EH (cell line): ENCODE measurements at regions not wholly inside any gene's neighbourhood (a gene's known extent, or its start where the extent isn't known, plus 50 kb on each side); places are given as distances from the start of the nearest gene placed in this dataset.

ENCODE experiments used
- DNase-seq: peaks from one replicate; pipeline ENCODE4 v3.0.0-alpha.2; 2015; ENCODE audit warnings: low read depth

- no peak for DNase-seq
Measured at GRCh38 chr13:50684366-50684765, 159.1 kb downstream of the DLEU7 start.

GRCh38 chr13:50685491-50685890, 158.0 kb downstream of the DLEU7 start:
- DNase-seq = no peak

GRCh38 chr13:50685956-50686355, 157.5 kb downstream of the DLEU7 start:
- no peak for DNase-seq

- no peak for DNase-seq
Measured at GRCh38 chr13:50686551-50686950, 156.9 kb downstream of the DLEU7 start.

- DNase-seq = no peak
Measured at GRCh38 chr13:50687545-50687944, 155.9 kb downstream of the DLEU7 start.

- DNase-seq = no peak
Measured at GRCh38 chr13:50690006-50690405, 153.5 kb downstream of the DLEU7 start.

- DNase-seq = no peak
Measured at GRCh38 chr13:50691176-50691680, 152.3 kb downstream of the DLEU7 start.

GRCh38 chr13:50691681-50692263, 151.7 kb downstream of the DLEU7 start:
- DNase-seq = peak; percentile 55

- no peak for DNase-seq
Measured at GRCh38 chr13:50692396-50692915, 151.0 kb downstream of the DLEU7 start.

- DNase-seq = peak; percentile 70
Measured at GRCh38 chr13:50693727-50694126, 149.8 kb downstream of the DLEU7 start.

GRCh38 chr13:50697746-50698539, 145.5 kb downstream of the DLEU7 start:
- DNase-seq = no peak

- DNase-seq = no peak
Measured at GRCh38 chr13:50699874-50700663, 143.4 kb downstream of the DLEU7 start.

GRCh38 chr13:50700664-50701305, 142.7 kb downstream of the DLEU7 start:
- DNase-seq = no peak

GRCh38 chr13:50701469-50701868, 142.0 kb downstream of the DLEU7 start:
- no peak for DNase-seq

- DNase-seq = no peak
Measured at GRCh38 chr13:50706505-50706904, 137.0 kb downstream of the DLEU7 start.

GRCh38 chr13:50707628-50708027, 135.9 kb downstream of the DLEU7 start:
- no peak for DNase-seq

- no peak for DNase-seq
Measured at GRCh38 chr13:50708461-50708860, 135.0 kb downstream of the DLEU7 start.

- DNase-seq = no peak
Measured at GRCh38 chr13:50709058-50709457, 134.4 kb downstream of the DLEU7 start.

GRCh38 chr13:50711131-50711815, 132.2 kb downstream of the DLEU7 start:
- no peak for DNase-seq

GRCh38 chr13:50711996-50712395, 131.5 kb downstream of the DLEU7 start:
- DNase-seq = no peak

- no peak for DNase-seq
Measured at GRCh38 chr13:50712456-50712855, 131.0 kb downstream of the DLEU7 start.
